OCI-LY1 (cell line): ENCODE measurements at regions not wholly inside any gene's neighbourhood (a gene's known extent, or its start where the extent isn't known, plus 50 kb on each side); places are given as distances from the start of the nearest gene placed in this dataset.

ENCODE experiments used
- CTCF ChIP-seq: fragments of 200-600 bp; sonication (generic), shearing (Covaris generic); IDR thresholded peaks from 2 replicates; pipeline ENCODE4 v1.5.1; 2017; ENCODE audit warnings: mild to moderate bottlenecking, antibody characterized with exemption, low read length, moderate library complexity, mixed read lengths
- EZH2 ChIP-seq: fragments of 200-600 bp; sonication (generic), shearing (Covaris generic); IDR thresholded peaks from 2 replicates; pipeline ENCODE4 v1.8.0; 2017; ENCODE audit warnings: borderline replicate concordance, mixed run types, mild to moderate bottlenecking, antibody characterized with exemption, low read length, moderate library complexity, mixed read lengths

DNA sequence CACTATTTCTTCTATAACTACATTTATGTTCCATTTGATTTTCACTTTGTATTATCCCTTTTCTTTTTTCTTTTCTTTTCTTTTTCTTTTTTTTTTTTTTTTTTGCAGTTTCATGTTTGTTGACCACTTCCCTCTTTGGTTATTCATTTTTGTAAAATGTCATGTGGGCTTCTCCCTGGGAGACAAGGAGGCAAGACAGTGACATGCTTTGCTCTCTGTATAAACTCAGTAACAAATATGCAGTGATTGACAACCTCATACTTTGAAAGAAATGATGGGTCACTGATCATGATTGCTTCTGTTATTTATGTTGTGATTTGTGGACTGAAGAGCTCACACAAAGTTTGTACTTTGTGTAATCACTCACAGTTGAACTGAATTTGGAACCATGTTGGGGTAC, 90.2 kb upstream of the ABI1 start:
- TF ChIP-seq CTCF (no peak), EZH2 (no peak)
